ENCODE measurements at regions not wholly inside any gene's neighbourhood (a gene's known extent, or its start where the extent isn't known, plus 50 kb on each side); places are given as distances from the start of the nearest gene placed in this dataset.
"Not testable (repeated sequence)": the region's sequence is repeated elsewhere in the genome, so short reads cannot be mapped to it uniquely, and the experiment has no call there.

DNA sequence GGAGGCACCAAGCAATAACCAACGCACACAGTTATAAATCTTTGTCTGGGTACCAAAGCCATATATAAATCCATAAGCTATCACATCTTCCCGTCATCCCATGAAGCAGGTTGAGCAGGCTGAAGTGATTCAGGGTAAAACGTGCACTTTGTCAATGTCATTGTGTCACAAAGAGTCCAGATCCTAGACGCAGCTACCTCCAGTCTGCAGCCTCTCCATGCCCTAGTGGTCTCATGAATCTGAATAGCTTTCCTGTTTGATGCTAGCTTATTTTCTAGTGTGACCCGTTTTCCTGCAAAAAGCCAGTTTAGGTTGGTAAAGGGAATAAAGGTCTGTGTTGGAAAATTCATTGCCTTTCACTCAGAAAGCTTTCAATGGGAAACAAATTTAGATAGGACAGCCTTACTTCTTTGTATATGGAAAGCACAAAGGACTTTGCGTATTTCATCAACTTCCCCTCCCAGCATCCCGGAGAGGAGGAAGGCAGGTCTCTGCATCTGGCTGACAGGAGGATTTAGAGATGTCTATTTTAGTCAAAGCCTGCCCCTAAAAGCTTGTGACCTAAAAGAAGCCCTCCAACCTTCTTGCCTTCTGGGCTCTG, 222.3 kb upstream of the ARL4C start:
- no peak for FAIRE-seq

DNA sequence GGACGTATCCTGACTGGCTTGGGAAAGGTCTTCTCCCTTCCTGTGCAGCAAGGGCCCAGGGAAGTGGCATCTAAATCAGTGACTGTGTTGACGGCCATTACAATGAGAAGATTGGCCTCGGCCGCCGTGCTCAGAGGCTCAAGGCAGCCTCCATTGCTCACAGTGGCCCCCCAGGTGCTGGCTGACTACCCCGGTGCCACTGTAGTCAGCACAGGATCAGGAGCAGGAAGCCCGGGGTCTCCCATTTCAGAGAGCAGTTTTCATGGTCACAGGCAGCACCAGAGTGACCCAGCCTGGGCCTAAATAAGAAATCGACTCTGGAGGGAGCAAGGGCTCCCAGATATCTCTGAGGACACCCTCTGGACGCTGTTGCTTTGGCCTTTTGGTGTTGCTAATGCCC, 219.4 kb upstream of the ARL4C start:
- no peak for FAIRE-seq

DNA sequence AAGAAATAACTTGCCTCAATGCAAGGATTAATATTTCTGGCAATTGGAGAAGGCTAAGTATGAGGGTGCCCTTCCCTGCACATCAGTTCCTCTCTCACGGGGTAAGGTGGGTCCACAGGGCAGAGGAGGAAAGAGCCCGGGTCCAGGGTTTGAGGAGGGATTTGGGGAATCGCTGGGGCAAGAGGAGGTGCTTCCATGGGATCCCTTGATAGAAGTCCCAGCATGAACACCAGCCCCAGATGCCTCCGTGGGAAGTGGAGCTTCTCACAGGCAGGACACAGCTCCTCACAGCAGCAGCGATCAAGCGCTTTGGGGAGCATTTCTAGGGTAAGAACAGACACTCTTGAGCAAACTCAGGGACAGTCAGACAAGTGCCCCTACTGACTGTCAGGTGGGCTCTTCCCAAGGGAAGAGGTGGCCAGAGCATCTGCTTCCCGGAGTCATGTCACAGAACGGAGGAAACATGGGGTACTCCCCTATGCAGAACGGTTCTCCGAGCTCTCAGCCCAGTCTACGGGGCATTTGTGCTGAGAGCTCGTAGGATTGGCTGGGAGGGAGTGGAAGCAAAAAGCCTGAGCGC, 218.9 kb upstream of the ARL4C start:
- no peak for FAIRE-seq

DNA sequence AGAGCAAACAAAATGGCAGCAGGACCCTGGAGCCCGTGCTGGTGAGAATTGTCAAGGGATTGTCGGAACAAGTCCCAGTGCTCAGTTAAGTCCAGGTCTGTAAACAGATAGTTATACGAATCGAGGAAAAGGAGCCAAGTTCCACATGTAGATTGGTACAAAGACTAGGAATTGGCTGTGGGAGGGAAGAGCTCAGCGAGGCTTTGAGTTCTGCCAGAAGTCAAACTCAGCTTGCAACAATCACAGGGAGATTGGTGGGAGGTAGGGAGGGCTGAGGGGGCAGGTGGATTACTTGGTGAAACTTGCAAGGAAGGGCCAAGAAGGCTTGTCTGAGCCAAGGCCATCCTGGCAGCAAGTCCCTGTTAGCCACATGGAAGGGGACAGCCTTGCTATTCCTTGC, 217.8 kb upstream of the ARL4C start:
- no peak for FAIRE-seq

DNA sequence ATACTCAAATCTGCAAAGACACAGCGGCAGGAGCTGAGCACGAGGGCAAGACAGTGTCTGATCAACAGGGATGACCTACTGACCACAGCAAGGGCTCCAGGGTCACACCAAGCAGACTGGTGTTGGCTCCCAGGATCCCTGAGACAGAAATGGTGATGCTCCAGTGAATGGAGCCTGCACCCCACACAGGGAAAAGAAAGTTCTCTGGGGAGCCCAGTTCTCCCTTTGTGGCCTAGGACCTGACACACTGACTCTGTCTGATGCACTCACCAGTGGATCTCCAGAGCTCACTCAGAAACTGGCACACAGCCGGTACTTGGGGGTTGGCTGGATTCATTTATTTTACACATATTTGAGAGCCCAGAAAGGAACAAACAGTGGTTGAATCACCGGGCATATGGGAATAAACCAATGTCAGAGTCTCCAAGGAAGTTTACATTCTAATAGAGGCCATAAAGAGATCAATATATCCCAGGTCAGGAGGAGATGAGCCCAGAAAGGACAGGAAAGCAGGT, 215.6 kb upstream of the ARL4C start:
- no peak for FAIRE-seq

DNA sequence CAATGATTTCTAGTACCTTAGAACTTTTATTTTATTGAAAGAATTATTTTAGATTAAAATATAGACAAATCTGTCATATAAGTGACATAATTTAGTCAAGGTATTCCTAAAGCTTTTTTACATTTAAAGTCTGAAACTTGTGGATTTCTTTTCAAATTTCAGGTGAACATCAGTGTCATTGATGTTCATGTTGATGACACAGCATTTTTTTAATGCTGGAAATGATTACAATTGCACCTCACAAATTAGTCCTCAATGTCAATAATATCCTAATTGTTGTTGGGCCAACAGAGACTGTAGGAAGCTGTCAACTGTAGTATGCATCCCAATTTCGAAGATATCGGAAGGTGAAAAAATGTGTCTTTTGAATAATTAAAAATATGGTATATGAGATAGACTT, 214.4 kb upstream of the ARL4C start:
- no peak for FAIRE-seq

DNA sequence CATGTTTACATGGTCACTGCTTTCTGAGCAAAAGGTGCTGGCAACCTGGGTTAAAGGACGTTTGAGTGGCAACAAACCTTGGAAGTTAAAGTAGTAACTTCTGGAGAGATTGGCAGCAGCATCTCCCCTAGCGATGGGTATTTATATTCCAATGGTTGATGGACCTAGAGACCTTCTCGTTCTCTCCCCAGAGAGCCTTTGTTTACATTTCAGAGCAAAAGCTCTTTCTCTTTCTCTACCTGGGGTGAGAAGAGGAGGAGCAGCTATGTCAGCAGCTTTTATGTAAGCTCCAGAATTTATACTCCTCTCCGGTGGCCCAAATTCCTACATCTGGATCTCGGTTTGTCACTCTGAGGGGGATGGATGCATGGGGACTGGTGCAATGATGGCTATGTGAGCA, 213.7 kb upstream of the ARL4C start:
- FAIRE-seq = no peak

DNA sequence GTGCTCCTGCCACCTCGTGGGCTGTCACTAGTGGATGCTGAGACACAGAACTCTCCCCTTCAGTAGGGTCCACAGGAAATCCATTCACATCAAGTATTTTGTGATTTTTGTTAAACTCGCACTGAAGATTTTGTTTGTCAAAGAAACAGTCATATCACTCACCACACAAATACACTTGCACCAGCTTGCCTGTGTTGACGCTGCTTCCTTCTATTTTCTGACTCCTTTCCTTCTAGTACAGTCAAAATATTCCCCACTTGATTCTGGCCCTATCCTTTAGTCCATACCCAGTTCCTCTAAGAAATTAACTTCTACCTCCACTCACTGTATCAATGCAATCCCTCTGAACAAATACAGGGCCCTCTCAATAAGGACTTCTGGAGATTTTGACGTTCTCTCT, 213.2 kb upstream of the ARL4C start:
- FAIRE-seq = no peak

DNA sequence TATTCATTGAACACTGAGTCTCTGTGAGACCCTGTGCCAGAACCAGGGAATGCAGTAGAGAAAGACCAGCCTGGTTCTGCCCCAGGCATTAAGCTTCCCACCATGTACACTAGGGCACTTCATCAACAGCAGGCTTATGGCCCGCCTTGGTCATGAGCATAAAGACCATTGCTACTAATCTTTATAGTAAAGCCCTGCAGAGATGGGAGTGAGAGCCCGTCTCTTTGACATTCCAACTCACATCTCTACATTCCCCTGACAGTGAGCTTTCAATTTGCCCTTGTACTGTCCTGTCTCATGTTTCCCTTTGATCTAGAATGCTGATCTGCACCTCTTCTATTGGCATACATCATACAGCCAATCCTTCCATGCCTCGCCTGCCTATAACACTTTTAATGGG, 211.8 kb upstream of the ARL4C start:
- FAIRE-seq = no peak

DNA sequence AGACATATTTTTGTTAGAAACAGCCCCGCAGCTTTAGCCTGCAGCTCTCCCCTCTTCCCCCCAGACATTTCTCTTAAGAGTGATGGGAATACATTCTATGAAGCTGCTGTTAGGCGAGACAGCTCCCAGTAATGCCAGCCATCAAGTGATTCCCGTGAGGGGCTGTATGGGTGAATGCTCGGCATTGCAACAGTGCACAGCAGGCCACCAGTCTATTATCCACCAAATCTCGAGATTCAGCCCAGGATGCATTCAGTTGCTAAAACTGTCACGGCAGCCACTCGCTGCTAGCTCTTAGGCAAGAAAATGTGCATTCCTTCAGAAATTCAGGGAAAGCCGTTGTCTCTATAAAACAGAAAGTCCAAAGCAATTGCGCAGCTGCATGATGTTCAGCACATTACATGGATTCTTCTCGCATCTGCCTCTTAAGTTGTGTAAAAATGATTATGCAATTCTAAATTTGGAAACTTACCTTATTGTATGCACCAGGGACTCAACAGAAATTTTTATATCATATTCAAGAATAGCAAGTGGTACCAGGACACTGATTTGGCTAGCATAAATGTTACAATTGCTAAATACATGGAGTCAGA, 211.3 kb upstream of the ARL4C start:
- no peak for FAIRE-seq

DNA sequence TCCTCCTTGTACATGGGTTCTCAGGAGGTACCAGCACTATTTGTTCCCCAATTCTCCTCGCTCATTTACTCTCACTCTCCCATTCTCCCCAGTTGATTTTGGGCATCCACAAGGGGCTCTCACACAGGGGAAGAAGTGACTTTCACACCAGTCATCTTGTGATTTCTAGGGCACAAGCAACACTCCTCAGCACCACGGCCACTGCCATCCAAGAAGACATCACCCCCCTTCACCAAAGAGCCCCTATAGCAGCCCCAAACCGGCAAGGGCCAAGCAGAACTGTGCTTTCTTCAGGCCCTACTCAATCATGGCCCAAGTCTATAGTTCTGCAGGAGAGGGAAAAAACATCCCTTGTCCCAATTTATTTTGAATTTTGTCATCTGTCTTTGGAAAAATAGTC, 209.2 kb upstream of the ARL4C start:
- FAIRE-seq = no peak

DNA sequence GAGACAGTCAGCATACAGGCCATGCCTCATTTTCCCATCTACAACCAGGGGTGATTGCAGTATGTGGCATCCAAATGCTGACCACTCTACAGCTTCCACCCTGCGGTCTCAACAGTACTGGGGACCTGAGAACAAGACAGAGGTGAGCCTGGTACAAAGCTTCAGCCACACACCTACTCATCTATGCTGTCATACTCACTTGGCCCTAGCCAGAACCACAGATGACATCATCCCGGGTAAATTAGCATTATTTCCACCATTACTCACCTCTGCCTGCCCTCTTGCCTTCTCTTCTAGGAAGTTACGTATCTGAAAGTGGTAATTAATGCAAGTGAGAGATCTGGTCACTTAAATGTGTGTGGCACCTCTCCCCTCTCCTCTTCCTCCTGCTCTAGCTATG, 208.2 kb upstream of the ARL4C start:
- no peak for FAIRE-seq

DNA sequence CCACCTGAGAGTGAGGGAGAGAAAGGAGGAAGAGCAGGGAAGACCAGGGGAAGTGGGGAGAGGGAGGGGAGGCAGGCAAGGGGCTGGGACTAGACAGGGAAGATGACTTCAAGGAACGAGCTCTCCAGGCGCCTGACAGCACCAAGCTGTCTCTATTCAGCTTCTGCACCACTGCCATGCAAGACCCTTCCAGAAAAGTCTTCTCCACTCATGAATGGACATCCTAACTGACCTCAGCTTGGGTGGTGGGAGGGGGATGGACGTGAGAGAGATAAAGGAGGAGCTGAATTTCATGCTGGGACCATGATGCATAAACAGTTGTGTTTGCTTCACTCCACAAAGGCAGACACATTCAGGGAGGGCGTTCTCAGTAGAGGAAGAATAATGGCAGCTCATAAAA, 206.4 kb upstream of the ARL4C start:
- no peak for FAIRE-seq

DNA sequence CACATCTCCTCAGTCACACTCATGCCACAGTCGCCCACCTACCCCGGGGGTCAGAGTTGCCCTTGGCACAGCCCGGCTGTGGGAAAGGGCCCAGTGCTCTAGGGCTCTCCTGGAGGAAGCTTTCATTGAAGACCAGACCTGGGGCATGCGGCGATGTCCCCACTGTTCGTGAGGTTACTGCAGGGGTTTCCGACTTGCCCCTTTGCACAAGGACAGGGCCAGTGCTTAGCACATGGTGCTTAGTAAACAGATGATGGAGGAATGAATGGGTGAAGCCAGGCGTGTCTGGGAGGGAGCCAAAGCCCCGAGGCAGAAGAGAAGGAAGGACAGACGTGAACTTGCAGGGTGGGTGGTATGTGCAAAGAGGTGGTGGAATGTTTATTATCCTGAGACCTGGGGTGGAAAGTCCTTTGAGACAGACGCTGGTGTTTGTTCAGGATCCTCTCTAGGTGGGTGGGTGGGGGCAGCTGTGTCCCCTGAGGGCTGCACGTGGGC, 205.9 kb upstream of the ARL4C start:
- no peak for FAIRE-seq

DNA sequence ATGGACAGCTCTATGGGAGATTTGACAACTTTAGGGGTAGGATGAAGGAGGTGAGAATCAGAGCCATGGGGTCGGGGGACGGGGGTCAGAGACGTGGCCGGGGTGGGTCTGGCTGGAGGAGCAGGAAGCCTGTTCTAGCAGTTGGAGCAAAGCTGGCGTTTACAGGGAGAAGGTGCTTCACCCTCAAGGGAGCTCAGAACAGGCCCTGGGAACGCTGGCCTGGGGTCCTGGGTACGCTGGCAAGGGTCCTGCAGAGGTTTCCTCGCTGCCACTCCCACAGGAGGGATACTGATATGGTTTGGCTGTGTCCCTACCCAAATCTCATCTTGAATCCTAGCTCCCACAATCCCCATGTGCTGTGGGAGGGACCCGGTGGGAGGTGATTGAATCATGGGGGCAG, 205.0 kb upstream of the ARL4C start:
- no peak for FAIRE-seq

DNA sequence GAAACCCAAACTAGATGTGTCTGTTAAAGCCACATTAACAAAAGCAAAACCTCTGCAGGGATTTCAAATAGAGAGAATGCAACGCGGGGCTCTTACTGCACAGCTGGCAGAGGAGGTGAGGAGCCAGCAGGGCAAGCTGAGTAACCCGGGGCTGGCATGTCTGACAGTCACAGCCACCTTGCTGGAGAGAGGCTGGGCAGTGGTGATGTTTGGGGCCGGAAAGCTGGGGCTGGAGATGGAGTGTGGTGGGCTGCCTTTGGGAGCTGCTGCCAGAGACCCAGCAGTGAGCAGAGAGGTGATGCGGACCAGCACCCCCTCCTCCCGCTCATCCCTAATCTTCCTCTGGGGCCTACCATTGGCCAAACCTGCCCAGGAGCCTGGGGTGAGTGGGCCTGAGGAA, 204.5 kb upstream of the ARL4C start:
- FAIRE-seq = no peak

DNA sequence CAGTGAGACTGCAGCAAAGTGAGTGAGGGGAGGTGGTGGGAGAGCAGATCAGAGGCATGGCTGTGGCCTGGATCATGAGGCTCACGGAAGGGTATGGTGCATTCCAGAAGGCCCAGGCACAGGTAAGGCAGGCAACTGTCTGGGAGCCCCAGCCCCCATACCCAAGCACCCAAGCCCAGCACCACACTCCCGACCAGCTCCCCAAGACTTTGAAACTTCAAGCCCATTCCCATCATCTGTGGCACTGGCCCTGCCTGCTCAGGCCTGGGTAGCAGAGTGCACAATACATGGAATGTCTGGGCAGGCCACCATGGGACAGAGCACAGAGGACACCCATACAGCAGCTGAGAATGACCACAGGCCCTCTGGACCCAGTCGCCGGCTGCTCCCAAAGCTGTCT, 202.6 kb upstream of the ARL4C start:
- FAIRE-seq = no peak

DNA sequence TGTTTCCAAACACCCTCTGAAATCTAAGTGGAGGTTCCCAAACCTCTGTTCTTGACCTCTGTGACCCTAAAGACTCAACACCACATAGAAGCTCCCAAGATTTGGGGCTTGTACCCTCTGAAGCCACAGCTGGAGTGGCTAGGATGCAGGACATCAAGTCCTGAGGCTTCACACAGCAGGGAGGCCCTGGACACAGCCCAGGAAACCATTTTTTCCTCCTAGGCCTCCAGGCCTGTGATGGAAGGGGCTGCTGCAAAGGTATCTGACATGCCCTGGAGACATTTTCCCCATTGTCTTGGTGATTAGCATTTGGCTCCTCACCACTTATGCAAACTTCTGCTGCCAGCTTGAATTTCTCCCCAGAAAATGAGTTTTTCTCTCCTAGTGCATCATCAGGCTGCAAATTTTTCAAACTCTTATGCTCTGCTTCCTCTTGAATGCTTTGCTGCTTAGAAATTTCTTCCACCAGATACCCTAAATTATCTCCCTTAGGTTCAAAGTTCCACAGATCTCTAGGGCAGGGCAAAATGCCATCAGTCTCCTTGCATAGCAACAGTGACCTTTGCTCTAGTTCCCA, 200.5 kb upstream of the ARL4C start:
- not testable (repeated sequence) for FAIRE-seq

DNA sequence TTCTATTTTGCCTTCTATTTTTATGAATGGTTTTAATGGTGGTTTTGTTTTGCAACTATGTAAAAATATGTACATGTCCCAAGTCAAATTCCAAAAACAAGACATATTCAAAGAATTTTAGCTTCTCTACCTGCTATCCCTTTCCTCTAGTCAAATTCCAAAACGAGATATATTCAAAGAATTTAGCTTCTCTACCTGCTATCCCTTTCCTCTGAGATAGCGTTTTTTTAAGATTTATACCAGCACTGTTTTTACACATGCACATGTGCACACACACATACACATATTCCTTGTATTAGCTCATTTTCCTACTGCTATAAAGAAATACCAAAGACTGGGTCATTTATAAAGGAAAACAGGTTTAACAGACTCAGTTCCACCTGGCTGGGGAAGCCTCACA, 199.1 kb upstream of the ARL4C start:
- FAIRE-seq = no peak

DNA sequence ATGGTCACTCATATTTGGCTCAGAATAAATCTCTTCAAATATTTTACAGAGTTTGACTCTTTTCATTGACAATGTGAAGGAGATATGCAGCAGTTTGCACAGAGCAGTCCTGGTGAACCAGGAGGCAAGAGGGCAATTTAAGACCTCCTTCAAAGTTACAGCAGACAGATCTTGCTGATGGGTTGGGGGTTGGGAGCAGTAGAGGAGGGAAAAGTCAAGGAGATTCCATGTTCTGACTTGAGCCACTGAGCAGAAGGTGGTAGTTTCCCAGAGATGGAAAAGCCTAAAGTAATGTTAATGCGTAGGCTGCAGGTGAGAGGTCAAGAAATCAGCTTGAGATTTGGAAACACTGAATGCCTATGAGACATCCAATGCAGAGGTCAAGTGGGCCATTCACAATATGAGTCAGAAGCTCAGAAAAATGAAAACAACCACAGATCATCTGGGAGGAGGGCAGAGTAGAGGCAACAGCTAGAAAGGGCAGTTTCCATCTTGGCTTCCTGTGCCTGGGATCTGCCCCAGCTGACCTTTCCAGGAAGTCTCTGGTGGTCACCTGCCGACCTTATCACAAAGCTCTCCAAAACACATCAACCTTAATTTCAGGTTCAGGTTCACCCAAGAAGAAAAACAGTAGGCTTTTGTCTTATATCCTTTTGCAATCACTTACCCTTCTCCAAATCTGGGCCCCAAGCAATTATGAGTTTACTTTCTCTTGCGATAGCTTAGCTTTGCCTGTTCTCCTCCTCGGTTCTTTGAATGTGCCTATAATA, 197.5 kb upstream of the ARL4C start:
- no peak for FAIRE-seq

DNA sequence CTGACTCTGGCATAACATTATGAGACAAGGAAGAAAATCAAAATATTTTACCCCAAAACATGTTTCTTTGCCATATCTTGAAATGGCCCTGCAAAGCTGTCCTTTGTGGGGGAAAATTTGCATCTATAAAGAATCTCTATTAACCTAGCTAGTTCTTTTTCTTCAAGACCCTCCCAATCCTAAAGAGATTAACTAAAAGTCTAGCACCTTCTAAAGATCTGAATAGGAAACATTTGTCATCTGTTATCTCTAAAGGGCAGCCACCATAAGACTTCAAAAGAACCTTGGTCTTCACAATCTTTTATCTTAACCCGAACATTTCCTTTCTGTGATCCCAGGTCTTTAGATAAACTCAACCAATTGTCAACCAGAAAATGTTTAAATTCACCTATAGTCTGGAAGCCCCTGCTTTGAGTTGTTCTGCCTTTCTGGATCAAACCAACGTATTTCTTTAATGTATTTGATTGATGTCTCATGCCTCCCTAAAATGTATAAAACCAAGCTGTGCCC, 196.9 kb upstream of the ARL4C start:
- FAIRE-seq = not testable (repeated sequence)

DNA sequence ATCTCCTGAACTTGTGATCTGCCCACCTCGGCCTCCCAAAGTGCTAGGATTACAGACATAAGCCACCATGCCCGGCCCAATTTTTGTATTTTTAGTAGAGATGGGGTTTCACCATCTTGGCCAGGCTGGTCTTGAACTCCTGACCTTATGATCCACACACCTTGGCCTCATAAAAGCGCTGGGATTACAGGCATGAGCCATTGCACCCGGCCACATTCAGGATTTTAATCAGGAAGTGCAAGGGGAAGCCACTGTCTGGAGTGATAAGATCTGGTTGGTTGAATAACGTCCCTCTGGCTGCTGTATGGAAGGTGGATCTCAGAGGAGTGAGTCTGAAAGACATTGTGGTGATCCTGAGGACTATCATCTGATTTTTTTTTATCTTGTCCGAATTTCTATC, 196.3 kb upstream of the ARL4C start:
- not testable (repeated sequence) for FAIRE-seq

Measured in G401.6 (cell line).